GM21529 (cell line): ENCODE measurements at regions not wholly inside any gene's neighbourhood (a gene's known extent, or its start where the extent isn't known, plus 50 kb on each side); places are given as distances from the start of the nearest gene placed in this dataset.
"Not testable (repeated sequence)": the region's sequence is repeated elsewhere in the genome, so short reads cannot be mapped to it uniquely, and the experiment has no call there.

Experiments used
- ATAC-seq: cut with Tn5 transposase; IDR thresholded peaks from one replicate; pipeline ENCODE4 v1.9.1; 2021; ENCODE audit not compliant: unreplicated experiment

- no peak for ATAC-seq
Observed at GRCh38 chr6:71197780-71198179, 90.8 kb upstream of the OGFRL1 start.

GRCh38 chr6:71198908-71199307 is 89.7 kb upstream of the OGFRL1 start:
- no peak for ATAC-seq

- no peak for ATAC-seq
Observed at GRCh38 chr6:71199736-71200135, 88.9 kb upstream of the OGFRL1 start.

- ATAC-seq: no peak
Observed at GRCh38 chr6:71203206-71203605, 85.4 kb upstream of the OGFRL1 start.

- no peak for ATAC-seq
Observed at GRCh38 chr6:71204741-71205140, 83.9 kb upstream of the OGFRL1 start.

GRCh38 chr6:71205336-71205956 is 83.2 kb upstream of the OGFRL1 start:
- ATAC-seq: no peak

GRCh38 chr6:71206089-71206488 is 82.5 kb upstream of the OGFRL1 start:
- ATAC-seq: no peak

GRCh38 chr6:71209206-71209605 is 79.4 kb upstream of the OGFRL1 start:
- ATAC-seq: no peak

- ATAC-seq: no peak
Observed at GRCh38 chr6:71209626-71210025, 79.0 kb upstream of the OGFRL1 start.

- ATAC-seq: no peak
Observed at GRCh38 chr6:71211799-71212198, 76.8 kb upstream of the OGFRL1 start.

GRCh38 chr6:71220466-71220865 is 68.1 kb upstream of the OGFRL1 start:
- ATAC-seq: no peak

GRCh38 chr6:71222671-71223070 is 65.9 kb upstream of the OGFRL1 start:
- ATAC-seq: no peak

- no peak for ATAC-seq
Observed at GRCh38 chr6:71224011-71224410, 64.6 kb upstream of the OGFRL1 start.

GRCh38 chr6:71226151-71226550 is 62.5 kb upstream of the OGFRL1 start:
- no peak for ATAC-seq

GRCh38 chr6:71228461-71229041 is 60.1 kb upstream of the OGFRL1 start:
- no peak for ATAC-seq

- no peak for ATAC-seq
Observed at GRCh38 chr6:71229477-71229876, 59.1 kb upstream of the OGFRL1 start.

- ATAC-seq: not testable (repeated sequence)
Observed at GRCh38 chr6:71232890-71233289, 55.7 kb upstream of the OGFRL1 start.

GRCh38 chr6:71236926-71237434 is 51.6 kb upstream of the OGFRL1 start:
- no peak for ATAC-seq

GRCh38 chr6:71238351-71238750 is 50.3 kb upstream of the OGFRL1 start:
- ATAC-seq: no peak
